ENCODE measurements at regions not wholly inside any gene's neighbourhood (a gene's known extent, or its start where the extent isn't known, plus 50 kb on each side); places are given as distances from the start of the nearest gene placed in this dataset.

DNA sequence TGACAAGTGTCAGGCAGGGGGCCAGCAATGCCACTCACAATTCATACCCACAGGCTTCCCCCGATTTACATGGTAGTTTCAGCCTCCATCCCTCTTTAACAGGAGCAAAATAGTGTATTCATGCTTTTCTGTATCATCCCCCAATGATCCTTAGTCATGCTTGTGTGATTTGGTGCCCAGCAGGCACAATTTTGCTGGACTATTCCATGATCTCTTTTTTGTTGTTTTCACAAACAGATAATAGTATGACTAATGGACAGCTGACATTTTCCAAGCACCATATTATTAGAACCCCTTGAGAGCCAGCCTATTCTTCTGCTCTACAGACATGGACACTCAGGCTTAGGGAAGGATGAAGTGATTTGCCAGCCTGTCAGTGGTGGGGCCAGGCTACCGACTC, 128.2 kb upstream of the RIPOR2 start:
- no peaks in the 10 kb centered on the region for H3K4me1 ChIP-seq (ENCODE audit: control insufficient read depth, insufficient read depth, low read length)
- H3K9me3 ChIP-seq (ENCODE audit: control insufficient read depth, low read depth, low read length), result no peaks in the 10 kb centered on the region
- no peak for DNase-seq
- H3K36me3 ChIP-seq (ENCODE audit: control insufficient read depth, insufficient read depth, low read length), result no peaks in the 10 kb centered on the region
- no peak overlapping the region for H3K27ac ChIP-seq (ENCODE audit: low read length)
- WGBS (ENCODE audit: insufficient coverage, low lambda C conversion rate), result no CpG with 5 or more reads among the region's 2 CpGs
- no peak overlapping the region for H3K4me3 ChIP-seq (ENCODE audit: low read length)
- no peaks in the 10 kb centered on the region for H3K27me3 ChIP-seq (ENCODE audit: control insufficient read depth, insufficient read depth, low read length)

DNA sequence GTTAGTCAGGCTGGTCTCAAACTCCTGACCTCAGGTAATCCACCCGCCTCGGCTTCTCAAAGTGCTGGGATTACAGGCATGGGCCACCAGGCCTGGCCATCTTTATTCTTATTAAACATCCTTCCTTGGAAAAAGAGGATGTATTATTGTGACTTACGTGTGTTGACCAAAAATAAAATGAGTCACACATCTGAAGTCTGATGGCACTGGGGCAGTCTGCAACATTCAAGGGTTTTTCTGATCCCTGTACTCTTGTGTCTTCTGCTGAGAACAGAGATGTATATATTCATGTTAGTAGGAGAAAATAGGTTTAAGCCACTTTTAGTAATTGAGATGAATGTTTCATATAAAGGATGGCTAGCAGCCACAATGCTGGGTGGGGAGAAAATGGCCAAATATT, 129.9 kb upstream of the RIPOR2 start:
- H3K9me3 ChIP-seq (ENCODE audit: control insufficient read depth, low read depth, low read length), result no peaks in the 10 kb centered on the region
- H3K27me3 ChIP-seq (ENCODE audit: control insufficient read depth, insufficient read depth, low read length), result no peaks in the 10 kb centered on the region
- H3K4me1 ChIP-seq (ENCODE audit: control insufficient read depth, insufficient read depth, low read length), result no peaks in the 10 kb centered on the region
- no peak overlapping the region for H3K4me3 ChIP-seq (ENCODE audit: low read length)
- H3K27ac ChIP-seq (ENCODE audit: low read length), result no peak overlapping the region
- no peak for DNase-seq
- no CpG with 5 or more reads among the region's 3 CpGs for WGBS (ENCODE audit: insufficient coverage, low lambda C conversion rate)
- H3K36me3 ChIP-seq (ENCODE audit: control insufficient read depth, insufficient read depth, low read length), result no peaks in the 10 kb centered on the region

DNA sequence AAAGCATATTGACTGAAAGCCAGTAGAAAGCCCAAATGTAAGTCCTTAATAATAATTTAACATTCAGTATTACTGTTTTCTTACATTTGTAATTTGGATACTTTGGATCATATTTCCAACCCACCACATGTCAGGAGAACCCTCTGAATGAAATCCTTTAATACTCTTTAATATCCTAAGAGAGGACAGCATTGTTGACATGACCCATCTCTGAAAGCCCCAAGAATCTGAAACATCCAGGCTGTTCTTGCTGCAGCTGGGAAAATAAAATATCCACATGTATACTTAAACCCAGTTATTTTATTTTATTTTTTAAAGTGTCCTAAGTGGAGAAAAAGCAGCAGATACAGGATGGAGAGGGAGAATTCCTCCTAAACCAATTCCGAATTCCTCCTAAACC, 130.8 kb upstream of the RIPOR2 start:
- no peaks in the 10 kb centered on the region for H3K4me1 ChIP-seq (ENCODE audit: control insufficient read depth, insufficient read depth, low read length)
- DNase-seq, result no peak
- no peak overlapping the region for H3K4me3 ChIP-seq (ENCODE audit: low read length)
- H3K9me3 ChIP-seq (ENCODE audit: control insufficient read depth, low read depth, low read length), result no peaks in the 10 kb centered on the region
- no peaks in the 10 kb centered on the region for H3K27me3 ChIP-seq (ENCODE audit: control insufficient read depth, insufficient read depth, low read length)
- WGBS (ENCODE audit: insufficient coverage, low lambda C conversion rate), result no CpG with 5 or more reads among the region's 1 CpG
- no peak overlapping the region for H3K27ac ChIP-seq (ENCODE audit: low read length)
- no peaks in the 10 kb centered on the region for H3K36me3 ChIP-seq (ENCODE audit: control insufficient read depth, insufficient read depth, low read length)

DNA sequence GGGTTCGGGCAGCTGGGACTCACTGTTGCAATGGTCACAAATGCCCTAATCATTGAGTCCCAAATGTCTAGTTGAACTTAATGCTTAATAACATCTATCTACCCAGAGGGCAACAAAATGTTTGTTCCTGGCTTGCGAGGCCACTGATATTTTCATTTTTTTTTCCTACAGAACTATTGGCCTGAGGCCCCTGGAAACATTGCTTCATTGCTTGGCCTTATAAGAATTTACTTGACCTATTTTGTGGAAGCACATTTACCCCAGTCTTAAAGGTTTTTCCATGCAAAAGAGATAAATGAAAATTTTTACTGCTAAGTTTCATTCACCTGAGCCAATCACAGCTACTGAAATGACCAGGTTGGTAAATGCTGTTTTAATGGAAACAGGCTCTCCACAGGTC, 133.1 kb upstream of the RIPOR2 start:
- DNase-seq, result no peak
- Histone ChIP-seq H3K9me3 (ENCODE audit: control insufficient read depth, low read depth, low read length) (no peaks in the 10 kb centered on the region), H3K27ac (ENCODE audit: low read length) (no peak overlapping the region), H3K36me3 (ENCODE audit: control insufficient read depth, insufficient read depth, low read length) (no peaks in the 10 kb centered on the region), H3K4me3 (ENCODE audit: low read length) (no peak overlapping the region), H3K27me3 (ENCODE audit: control insufficient read depth, insufficient read depth, low read length) (no peaks in the 10 kb centered on the region), H3K4me1 (ENCODE audit: control insufficient read depth, insufficient read depth, low read length) (no peaks in the 10 kb centered on the region)
- WGBS (ENCODE audit: insufficient coverage, low lambda C conversion rate), result no CpG with 5 or more reads among the region's 2 CpGs

DNA sequence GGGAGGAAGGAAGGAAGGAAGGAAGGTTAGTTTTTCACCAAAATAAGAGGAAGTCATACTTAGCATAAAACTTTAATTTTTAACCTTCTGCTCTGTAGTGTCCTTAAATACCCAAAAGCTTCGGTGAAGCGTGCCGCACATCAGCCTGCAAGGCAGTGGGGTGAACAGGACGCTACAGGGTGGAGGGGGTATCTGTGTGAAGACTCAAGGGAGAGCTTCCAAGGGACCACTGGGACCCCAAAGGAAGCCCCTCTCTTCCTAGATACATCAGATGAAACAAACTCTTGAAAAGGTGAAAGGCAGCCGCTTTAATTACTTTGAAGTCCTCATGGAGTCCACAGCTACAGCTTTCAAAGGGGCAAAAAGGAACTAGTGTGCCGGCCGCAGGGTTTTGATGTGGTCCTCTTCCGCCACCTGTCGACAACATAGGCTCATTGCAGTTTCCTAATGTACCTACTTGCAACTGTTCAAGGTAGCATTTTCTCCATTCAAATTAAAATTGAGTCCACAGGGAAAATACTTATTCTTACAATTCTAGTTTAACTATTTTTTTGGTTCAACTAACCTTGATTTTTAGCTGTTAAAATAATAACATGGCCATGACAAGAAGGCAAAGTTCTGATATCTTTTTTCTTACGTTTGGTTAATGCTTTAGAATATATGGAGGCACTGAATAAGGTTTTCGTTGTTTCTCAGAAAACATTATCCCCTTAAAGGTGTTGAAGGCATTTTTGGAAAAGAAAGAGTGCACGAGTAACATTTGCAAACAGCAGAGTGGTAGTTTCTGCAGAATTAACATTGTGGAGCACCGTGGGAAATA, 135.0 kb upstream of the RIPOR2 start:
- H3K4me1 ChIP-seq (ENCODE audit: control insufficient read depth, insufficient read depth, low read length), result no peaks in the 10 kb centered on the region
- no peak overlapping the region for H3K27ac ChIP-seq (ENCODE audit: low read length)
- no peaks in the 10 kb centered on the region for H3K36me3 ChIP-seq (ENCODE audit: control insufficient read depth, insufficient read depth, low read length)
- no peak overlapping the region for H3K4me3 ChIP-seq (ENCODE audit: low read length)
- 83% methylated on average over 1 of the region's 13 CpGs for WGBS (ENCODE audit: insufficient coverage, low lambda C conversion rate)
- DNase-seq, result peak; percentile 63 to 67
- H3K27me3 ChIP-seq (ENCODE audit: control insufficient read depth, insufficient read depth, low read length), result no peaks in the 10 kb centered on the region
- H3K9me3 ChIP-seq (ENCODE audit: control insufficient read depth, low read depth, low read length), result no peaks in the 10 kb centered on the region

DNA sequence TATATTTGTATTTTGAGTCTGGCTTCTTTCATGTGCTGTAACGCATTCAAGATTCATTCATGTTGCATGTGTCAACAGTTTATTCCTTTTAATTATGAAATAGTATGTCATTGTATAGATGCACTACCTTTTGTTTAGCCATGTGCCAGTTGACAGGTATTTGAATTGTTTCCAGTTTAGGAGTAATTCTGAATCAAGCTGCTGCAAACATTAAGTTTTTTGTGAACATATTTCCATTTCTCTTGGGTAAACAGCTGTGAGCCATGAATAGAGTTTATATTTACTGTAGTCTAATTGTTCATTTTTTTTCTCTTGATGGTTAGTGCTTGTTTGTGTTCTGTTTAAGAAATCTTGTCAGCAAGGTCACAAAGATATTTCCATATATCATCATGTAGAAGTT, 142.4 kb upstream of the RIPOR2 start:
- 86% methylated on average over 1 of the region's 1 CpG for WGBS (ENCODE audit: insufficient coverage, low lambda C conversion rate)
- H3K4me3 ChIP-seq (ENCODE audit: low read length), result no peak overlapping the region

DNA sequence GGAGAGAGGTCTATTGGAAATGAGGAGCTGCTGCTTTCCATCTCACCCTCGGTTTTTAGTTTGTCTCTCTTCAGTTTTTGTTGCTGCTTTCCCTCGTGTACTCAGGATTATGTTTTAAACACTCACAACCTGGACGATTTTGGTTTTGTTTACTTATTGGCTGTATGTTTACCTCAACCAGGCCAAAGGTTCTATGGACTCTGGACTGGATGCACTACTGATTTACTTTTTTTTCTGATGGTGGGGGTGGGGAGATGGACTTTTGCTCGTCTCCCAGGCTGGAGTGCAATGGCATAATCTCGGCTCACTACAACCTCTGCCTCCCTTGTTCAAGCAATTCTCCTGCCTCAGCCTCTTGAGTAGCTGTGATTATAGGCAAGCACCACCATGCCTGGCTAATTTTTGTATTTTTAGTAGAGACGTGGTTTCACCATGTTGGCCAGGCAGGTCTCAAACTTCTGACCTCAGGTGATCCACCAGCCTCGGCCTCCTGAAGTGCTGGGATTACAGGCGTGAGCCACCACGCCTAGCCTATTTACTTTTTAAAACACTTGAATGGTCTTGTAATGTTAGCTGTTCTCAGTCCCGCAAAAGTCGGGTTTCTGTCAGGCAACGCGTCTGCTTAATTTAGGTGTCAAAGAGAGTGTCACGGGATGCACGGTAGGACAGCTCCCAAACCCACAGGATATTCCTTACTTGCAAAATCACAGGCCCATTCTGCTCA, 148.2 kb upstream of the RIPOR2 start:
- WGBS (ENCODE audit: insufficient coverage, low lambda C conversion rate), result 0% methylated on average over 1 of the region's 15 CpGs
- Histone ChIP-seq H3K36me3 (ENCODE audit: control insufficient read depth, insufficient read depth, low read length) (no peaks in the 10 kb centered on the region), H3K27ac (ENCODE audit: low read length) (no peak overlapping the region), H3K4me3 (ENCODE audit: low read length) (no peak overlapping the region), H3K9me3 (ENCODE audit: control insufficient read depth, low read depth, low read length) (no peaks in the 10 kb centered on the region), H3K27me3 (ENCODE audit: control insufficient read depth, insufficient read depth, low read length) (no peaks in the 10 kb centered on the region), H3K4me1 (ENCODE audit: control insufficient read depth, insufficient read depth, low read length) (no peaks in the 10 kb centered on the region)
- peak in 1 of 2 donors; percentile 59 for DNase-seq

More for the DNA sequence above, 142.4 kb upstream of the RIPOR2 start:
- no peaks in the 10 kb centered on the region for H3K36me3 ChIP-seq (ENCODE audit: control insufficient read depth, insufficient read depth, low read length)
- no peaks in the 10 kb centered on the region for H3K27me3 ChIP-seq (ENCODE audit: control insufficient read depth, insufficient read depth, low read length)
- H3K9me3 ChIP-seq (ENCODE audit: control insufficient read depth, low read depth, low read length), result no peaks in the 10 kb centered on the region
- DNase-seq, result no peak
- H3K4me1 ChIP-seq (ENCODE audit: control insufficient read depth, insufficient read depth, low read length), result no peaks in the 10 kb centered on the region
- H3K27ac ChIP-seq (ENCODE audit: low read length), result no peak overlapping the region

DNA sequence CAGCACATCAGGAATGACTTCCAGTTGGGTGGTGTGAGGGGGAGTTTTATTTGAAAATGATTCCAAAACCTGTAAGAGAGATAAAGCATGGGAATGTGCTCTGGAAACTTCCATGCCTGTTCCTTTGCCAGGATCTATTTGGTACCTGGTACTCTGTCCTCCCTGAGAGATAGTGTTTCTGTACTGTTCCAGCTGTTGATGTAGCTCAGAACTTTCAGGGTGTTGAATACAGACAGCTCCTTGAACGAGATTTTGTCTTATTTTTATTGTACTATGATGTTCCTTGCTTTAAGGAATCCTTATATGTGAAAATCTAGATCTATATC, 148.7 kb upstream of the RIPOR2 start:
- Histone ChIP-seq H3K9me3 (ENCODE audit: control insufficient read depth, low read depth, low read length) (no peaks in the 10 kb centered on the region), H3K27ac (ENCODE audit: low read length) (no peak overlapping the region), H3K4me3 (ENCODE audit: low read length) (no peak overlapping the region), H3K36me3 (ENCODE audit: control insufficient read depth, insufficient read depth, low read length) (no peaks in the 10 kb centered on the region), H3K4me1 (ENCODE audit: control insufficient read depth, insufficient read depth, low read length) (no peaks in the 10 kb centered on the region), H3K27me3 (ENCODE audit: control insufficient read depth, insufficient read depth, low read length) (no peaks in the 10 kb centered on the region)
- 100% methylated on average over 1 of the region's 1 CpG for WGBS (ENCODE audit: insufficient coverage, low lambda C conversion rate)
- DNase-seq, result no peak

DNA sequence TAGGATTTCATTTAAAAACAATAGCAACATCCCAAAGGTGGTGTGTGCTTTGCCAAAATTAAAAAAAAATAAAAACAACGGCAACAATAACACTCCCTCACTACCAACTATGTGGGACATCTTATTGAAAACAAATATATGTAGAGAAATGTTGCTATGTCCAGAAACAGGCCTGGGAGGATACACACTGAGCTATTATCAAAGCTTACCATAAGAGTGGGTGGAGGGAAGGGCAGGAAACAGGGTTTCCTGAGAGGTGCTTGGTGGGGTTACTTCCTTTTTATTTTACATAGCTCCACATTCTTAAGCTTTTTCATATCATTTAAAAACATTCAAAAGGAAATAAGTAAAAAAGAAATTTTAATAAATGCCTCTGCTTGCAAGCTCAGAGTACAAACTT, 150.0 kb upstream of the RIPOR2 start:
- no peak for DNase-seq
- Histone ChIP-seq H3K4me3 (ENCODE audit: low read length) (no peak overlapping the region), H3K27ac (ENCODE audit: low read length) (no peak overlapping the region), H3K4me1 (ENCODE audit: control insufficient read depth, insufficient read depth, low read length) (no peaks in the 10 kb centered on the region), H3K9me3 (ENCODE audit: control insufficient read depth, low read depth, low read length) (no peaks in the 10 kb centered on the region), H3K36me3 (ENCODE audit: control insufficient read depth, insufficient read depth, low read length) (no peaks in the 10 kb centered on the region), H3K27me3 (ENCODE audit: control insufficient read depth, insufficient read depth, low read length) (no peaks in the 10 kb centered on the region)
- no CpG with 5 or more reads among the region's 1 CpG for WGBS (ENCODE audit: insufficient coverage, low lambda C conversion rate)

DNA sequence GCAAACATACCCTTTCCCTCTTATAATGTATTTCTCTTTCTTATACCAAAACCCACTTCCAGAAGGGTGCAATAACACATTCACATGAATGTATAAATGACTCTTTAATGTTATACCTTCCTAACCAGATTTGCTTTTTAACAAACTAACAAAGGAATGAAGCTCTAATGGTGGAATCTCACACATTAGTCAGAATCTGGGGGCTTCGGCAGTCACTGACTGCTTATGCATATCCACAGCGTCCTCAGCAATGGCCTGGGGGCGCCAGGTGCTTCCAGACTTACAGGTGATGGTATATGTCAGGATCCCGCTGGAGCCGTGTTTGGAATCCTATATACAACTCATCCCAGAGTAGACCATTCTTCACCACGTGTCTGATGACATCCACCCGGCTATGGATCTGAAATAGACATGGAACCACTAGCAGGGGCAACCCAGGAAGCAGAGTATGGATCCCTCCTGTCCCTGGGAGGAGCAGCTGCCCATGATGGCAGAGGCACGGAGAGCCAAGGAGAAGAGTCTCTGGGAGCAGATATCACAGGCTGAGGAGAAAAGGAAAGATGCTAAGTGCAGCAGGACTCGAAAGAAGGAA, 150.8 kb upstream of the RIPOR2 start:
- 80% methylated on average over 1 of the region's 9 CpGs for WGBS (ENCODE audit: insufficient coverage, low lambda C conversion rate)
- no peak overlapping the region for H3K27ac ChIP-seq (ENCODE audit: low read length)
- DNase-seq, result no peak

More for the DNA sequence above, 150.8 kb upstream of the RIPOR2 start:
- Histone ChIP-seq H3K9me3 (ENCODE audit: control insufficient read depth, low read depth, low read length) (no peaks in the 10 kb centered on the region), H3K36me3 (ENCODE audit: control insufficient read depth, insufficient read depth, low read length) (no peaks in the 10 kb centered on the region), H3K4me3 (ENCODE audit: low read length) (no peak overlapping the region), H3K4me1 (ENCODE audit: control insufficient read depth, insufficient read depth, low read length) (no peaks in the 10 kb centered on the region), H3K27me3 (ENCODE audit: control insufficient read depth, insufficient read depth, low read length) (no peaks in the 10 kb centered on the region)

All from large intestine (tissue), 3 donors.